ENCODE measurements at regions not wholly inside any gene's neighbourhood (a gene's known extent, or its start where the extent isn't known, plus 50 kb on each side); places are given as distances from the start of the nearest gene placed in this dataset.

DNA sequence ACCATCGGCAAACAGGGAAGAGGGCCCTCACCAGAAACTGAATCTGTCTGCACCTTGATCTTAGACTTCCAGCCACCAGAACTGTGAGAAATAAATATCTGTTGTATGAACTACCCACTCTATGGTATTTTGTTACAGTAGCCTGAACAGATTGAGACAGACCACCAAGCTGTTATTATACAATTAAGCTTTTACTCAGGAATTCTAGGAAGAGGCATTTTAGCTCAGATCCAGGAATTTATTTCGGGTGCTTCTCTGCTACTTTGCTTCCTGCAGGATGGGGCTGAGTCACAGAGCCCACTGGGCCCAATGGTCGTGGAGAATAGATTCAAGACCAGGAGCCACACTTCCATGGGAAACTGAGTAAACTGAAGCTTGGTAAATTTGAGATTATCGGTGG lies 145.5 kb upstream of the PFN2 start:
- DNase-seq = no peak

- no peak for DNase-seq
Observed at GRCh38 chr3:150114873-150115540, 144.3 kb upstream of the PFN2 start.

- no peak for DNase-seq
Observed at GRCh38 chr3:150114273-150114672, 143.6 kb upstream of the PFN2 start.

DNA sequence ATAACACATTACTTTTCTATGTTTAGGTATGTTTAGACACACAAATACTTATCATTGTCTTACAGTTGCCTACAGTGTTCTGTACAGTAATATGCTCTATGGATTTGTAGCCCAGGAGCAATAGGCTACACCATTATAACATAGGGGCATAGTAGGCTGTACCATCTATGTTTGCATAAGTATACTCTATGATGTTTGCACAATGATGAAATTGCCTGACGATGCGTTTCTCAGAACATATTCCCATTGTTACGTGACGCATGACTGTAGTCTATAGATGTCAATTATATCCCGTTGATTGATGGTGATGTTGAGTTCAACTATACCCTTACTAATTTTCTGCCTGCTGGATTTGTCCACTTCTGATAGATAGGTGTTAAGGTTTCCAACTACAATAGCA lies 139.4 kb upstream of the PFN2 start:
- no peak for DNase-seq

DNA sequence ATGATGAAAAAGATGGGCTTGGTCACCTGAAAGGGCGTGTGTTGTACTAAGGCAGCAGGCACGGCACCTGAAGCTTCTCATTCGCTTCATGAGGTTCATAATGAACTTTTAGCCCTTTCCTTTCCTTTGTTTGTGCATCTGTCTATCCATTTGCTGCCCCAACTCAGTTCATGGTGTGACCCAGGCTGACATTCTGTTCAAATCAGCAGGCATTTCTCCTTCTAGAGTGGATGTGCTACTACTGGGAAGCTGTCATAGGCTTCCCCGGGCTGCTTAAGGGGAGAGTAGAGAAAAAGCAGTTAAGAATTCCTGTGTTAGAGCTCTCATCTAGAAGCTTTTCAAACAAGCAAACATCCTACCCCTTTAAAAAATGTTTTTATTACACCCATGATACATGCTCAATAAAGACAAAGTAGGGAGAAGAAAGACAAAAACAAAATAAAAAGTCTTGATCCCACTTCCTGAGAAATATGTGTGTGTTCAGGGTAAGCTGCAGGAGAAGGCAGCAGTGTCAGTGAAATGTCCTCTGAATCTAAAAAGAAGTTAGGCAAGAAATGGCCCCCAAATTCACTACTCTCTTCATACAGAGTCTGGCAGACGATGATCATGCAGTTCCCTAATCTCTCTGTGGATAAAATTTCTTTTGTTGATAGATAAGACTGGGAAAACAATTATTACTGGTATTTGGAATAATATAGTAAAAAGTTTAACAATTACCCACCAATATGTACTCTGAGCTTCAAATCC lies 136.9 kb upstream of the PFN2 start:
- no peak for DNase-seq

- DNase-seq = no peak
Observed at GRCh38 chr3:150106740-150107428, 136.2 kb upstream of the PFN2 start.

- DNase-seq = no peak
Observed at GRCh38 chr3:150105886-150106612, 135.4 kb upstream of the PFN2 start.

DNA sequence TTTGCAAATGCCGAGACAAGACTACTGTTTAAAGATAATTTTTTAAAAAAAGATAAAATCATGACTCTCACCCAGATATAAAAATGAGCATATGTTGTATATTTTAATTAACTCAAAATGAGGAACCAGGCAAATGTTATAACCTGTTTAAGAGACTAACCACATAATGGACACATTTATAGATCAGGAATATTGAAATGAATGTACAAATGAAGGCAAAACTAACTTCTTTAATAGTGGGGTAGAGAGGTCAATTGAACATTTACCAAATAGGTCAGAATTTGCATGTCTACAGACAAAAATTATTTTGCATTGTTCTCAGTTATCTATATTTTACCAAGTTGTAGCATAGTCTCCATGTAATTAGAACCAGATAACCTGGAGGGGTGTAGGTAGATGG lies 134.3 kb upstream of the PFN2 start:
- DNase-seq = no peak

- no peak for DNase-seq
Observed at GRCh38 chr3:150104564-150104963, 133.9 kb upstream of the PFN2 start.

- DNase-seq = no peak
Observed at GRCh38 chr3:150101016-150101415, 130.3 kb upstream of the PFN2 start.

- DNase-seq = no peak
Observed at GRCh38 chr3:150098621-150099020, 127.9 kb upstream of the PFN2 start.

- no peak for DNase-seq
Observed at GRCh38 chr3:150097588-150097890, 126.8 kb upstream of the PFN2 start.

DNA sequence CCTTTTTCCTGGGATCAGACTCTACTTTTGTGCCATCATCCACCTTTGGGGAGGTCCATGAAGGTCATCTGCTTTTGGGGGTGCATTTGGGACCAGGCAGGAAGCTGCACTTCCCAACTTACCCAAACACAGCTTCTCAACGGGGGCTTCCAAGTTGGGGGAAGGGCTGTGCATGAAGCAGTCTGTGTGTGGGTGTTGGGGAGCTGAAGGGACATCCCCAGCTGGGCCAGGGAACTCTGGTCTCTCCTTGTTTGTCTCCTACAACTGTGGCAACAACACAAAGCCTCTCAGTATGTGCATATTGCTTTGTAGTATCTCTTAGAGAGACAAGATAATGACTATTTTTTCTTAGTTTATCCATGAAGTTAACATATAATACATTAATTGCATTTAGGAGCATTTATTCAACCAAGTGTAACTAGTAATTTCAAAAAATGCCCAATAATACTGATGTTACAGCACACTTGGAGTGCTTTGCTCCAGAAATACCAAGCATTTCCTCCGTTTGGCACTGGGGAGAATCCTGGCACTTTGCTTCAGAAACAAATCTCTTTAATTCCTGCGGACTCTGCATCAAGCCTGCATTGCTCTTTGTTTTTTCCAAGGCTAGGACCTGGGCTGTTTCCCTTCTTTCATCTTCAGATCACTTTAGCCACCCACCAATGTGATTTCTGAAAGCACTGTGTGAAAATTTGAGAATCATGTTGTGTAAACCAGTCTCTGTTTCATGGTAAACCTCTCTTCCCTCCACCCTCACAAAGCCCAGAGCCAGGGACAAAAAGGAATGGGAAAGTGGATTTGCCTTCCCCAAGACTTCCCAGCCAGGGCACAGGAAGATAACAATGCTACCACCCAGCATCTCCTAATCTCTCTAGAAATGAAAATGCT lies 126.2 kb upstream of the PFN2 start:
- no peak for DNase-seq

GRCh38 chr3:150094150-150094933 lies 123.6 kb upstream of the PFN2 start:
- DNase-seq = no peak

DNA sequence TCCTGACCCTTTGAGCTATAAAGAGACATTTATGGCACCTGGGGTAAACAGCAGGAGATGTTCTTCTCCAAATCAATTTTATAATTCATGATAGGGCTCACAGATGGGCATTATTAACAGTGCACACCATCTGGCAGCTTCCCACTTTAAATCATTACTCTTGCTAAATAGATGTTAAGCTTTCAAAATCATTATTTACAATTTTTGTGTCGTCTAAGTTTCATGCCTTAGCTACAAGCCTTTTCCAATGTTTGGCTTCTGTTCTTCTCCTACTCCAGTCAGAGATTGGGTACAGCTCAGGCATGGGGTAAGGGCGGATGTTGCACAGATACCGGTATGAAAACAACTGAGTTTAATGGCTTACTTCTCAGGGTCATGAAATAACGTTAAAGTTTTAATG lies 120.9 kb upstream of the PFN2 start:
- no peak for DNase-seq

DNA sequence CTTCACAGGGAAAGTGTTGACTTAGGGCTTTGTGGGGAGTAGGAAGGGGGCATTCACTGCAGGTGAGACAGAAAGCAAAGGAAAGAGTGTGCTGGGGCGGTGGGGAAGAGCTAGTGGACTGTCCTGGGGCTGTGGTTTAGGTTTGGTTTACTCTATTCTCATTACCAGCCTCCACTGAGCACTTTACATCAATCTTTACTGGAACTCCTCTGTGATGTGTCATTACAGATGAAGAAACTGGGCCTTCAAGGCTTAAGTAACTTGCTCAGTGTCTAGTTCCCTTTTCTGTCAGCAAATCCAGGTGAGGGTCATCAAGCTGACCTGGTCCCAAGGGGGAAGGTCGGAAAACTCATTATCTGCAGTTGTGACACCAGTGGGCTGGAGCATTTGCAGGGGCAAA lies 120.2 kb upstream of the PFN2 start:
- DNase-seq = no peak

- no peak for DNase-seq
Observed at GRCh38 chr3:150090006-150090405, 119.3 kb upstream of the PFN2 start.

DNA sequence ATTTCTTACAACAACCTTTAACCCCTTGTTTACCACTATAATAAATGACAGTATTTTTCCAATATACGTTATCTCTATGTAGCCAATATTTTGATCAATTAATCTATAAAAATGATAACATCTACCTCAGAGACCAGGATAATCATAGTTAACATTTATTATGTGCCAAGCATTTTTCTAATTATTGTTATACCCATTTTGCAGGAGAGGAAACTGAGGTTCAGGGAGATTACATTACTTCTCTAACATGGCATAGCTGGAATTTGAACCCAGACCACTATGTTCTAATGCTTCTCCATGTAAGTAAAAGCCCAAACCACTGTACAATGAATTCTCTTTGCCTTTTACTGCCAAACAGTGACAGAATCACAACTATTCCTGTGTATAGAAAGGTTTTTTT lies 113.4 kb upstream of the PFN2 start:
- no peak for DNase-seq

- DNase-seq = no peak
Observed at GRCh38 chr3:150083655-150084042, 113.0 kb upstream of the PFN2 start.

DNA sequence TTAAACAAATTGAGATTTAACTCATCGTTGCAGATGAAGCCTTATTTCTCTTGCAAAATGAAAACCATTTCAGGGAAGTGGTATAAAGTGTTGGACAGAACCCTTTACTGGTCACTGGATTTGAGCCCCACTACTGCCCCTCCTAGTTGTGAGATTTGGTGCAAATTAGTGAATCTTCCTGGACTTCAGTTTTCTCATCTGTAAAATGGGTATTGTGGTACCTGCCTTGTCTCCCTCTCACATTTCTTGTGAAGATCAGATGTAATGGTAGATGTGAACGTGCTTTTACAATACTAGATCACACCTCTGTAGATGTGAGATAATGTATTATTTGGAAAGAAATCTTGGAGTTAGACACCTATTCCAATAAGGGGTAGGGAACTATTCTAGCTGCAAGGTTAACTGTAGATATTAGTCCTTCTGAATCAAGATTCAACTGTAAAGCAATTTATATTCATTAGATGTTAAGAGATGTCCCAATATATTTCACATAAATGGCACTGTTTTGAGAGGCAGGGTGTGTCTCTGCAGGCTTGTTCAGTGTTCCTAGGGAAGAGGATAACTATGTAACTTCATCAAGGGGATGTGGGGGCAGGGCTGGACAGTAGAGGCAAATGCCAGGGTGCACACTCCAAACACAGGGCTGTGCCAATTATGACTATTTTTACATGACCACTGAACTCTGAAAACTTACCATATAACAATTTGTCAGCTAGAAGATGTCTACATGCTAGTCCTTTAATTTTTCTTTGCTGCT lies 112.4 kb upstream of the PFN2 start:
- DNase-seq = no peak

GRCh38 chr3:150081084-150081483 lies 110.4 kb upstream of the PFN2 start:
- DNase-seq = no peak
